Erythroblast (primary cell): ENCODE measurements at regions not wholly inside any gene's neighbourhood (a gene's known extent, or its start where the extent isn't known, plus 50 kb on each side); places are given as distances from the start of the nearest gene placed in this dataset.

Experiments used
- GATA1 ChIP-seq: IDR thresholded peaks from 2 replicates; pipeline ENCODE4 v1.6.1; 2011; ENCODE audit warnings: low read depth, mild to moderate bottlenecking, control low read depth, low read length, moderate library complexity
- POLR2A ChIP-seq: IDR thresholded peaks from 2 replicates; pipeline ENCODE4 v1.6.1; 2011; ENCODE audit warnings: mild to moderate bottlenecking, low read length

- TF ChIP-seq POLR2A (no peak), GATA1 (no peak)
These were observed 159.0 kb upstream of the MEF2C start for GRCh38 chr5:89041976-89042375.
